HL-60 (cell line): ENCODE measurements at regions not wholly inside any gene's neighbourhood (a gene's known extent, or its start where the extent isn't known, plus 50 kb on each side); places are given as distances from the start of the nearest gene placed in this dataset.

Experiments
- DNase-seq, 2 experiments: peaks; one replicate each; pipeline ENCODE4 v3.0.0-alpha.2; 2010 to 2020; ENCODE audit warnings: low read depth in 1 of 2, low spot score in 1 of 2
- H3K27ac ChIP-seq: fragments of 250-450 bp; sonication (Bioruptor Pico); replicated peaks from 2 replicates; pipeline ENCODE4 v1.5.1; 2020; ENCODE audit warnings: mild to moderate bottlenecking, moderate library complexity
- H3K27me3 ChIP-seq: fragments of 250-450 bp; sonication (Bioruptor Pico); 2 replicates; pipeline ENCODE4 v1.5.1; 2021; ENCODE audit warnings: mild to moderate bottlenecking, moderate library complexity; ENCODE audit not compliant: insufficient read depth, poor library complexity, severe bottlenecking
- H3K4me3 ChIP-seq: replicated peaks from 2 replicates; pipeline ENCODE4 v1.5.1; 2011; ENCODE audit warnings: mild to moderate bottlenecking, control low read depth, low read length; ENCODE audit not compliant: insufficient read depth
- CTCF ChIP-seq: IDR thresholded peaks from one replicate; pipeline ENCODE4 v1.5.1; 2011; ENCODE audit warnings: low read length, control low read depth, inconsistent platforms; ENCODE audit not compliant: insufficient read depth
- GABPA ChIP-seq: IDR thresholded peaks from 2 replicates; pipeline ENCODE4 v1.6.1; 2012; ENCODE audit warnings: low read depth
- POLR2AphosphoS5 ChIP-seq: IDR thresholded peaks from 2 replicates; pipeline ENCODE4 v1.6.1; 2012; ENCODE audit warnings: low read depth
- REST ChIP-seq: IDR thresholded peaks from 2 replicates; pipeline ENCODE4 v1.6.1; 2012; ENCODE audit warnings: low read depth; ENCODE audit not compliant: insufficient replicate concordance
- SPI1 ChIP-seq: IDR thresholded peaks from 2 replicates; pipeline ENCODE4 v1.6.1; 2012; ENCODE audit warnings: low read depth, mild to moderate bottlenecking, borderline replicate concordance

DNA sequence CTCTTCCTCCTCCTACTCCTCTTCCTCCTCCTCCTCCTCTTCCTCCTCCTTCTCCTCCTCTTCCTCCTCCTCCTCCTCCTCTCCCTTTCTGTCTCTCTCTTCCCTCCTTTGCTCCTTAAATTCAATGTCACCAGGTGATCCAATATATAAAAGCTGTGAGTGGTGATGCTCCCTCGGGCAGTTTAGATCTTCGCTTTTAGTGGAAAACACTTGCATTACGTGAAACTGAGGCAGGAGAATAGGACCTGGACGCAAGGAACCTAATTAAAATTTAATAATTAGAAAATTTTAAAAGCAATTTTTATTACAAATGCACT is 279.7 kb downstream of the XXYLT1 start:
- H3K27ac ChIP-seq = no peak overlapping the region
- H3K4me3 ChIP-seq = no peak overlapping the region
- TF ChIP-seq CTCF (no peak), GABPA (no peak), REST (no peak), SPI1 (no peak), POLR2AphosphoS5 (no peak)
- no peak for DNase-seq
- no peaks in the 10 kb centered on the region for H3K27me3 ChIP-seq

GRCh38 chr3:194993896-194994295 is 277.1 kb downstream of the XXYLT1 start:
- no peak for DNase-seq
- H3K27me3 ChIP-seq = no peaks in the 10 kb centered on the region
- no peak overlapping the region for H3K27ac ChIP-seq
- TF ChIP-seq GABPA (no peak), REST (no peak), POLR2AphosphoS5 (no peak), CTCF (no peak)
- H3K4me3 ChIP-seq = no peak overlapping the region

DNA sequence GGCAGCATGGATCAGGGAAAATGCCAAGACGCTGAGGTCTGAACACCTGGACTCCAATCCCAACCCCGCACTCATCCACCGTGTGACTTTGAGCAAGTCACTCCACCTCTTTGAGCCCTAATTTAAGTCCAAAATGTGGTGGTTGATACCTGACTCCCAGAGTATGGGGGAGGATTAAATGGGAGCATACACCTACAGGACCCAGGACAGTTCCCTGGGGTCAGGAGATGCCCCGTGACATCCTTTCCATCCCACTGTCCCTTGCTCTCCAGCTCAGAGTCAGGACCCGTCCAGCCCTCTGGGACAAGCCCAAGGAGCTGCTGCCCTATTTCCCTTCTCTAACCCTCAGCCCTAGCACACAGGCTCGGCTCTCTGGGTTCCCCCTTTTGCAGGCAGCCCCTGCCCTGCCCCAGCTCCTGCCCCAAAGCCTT is 276.4 kb downstream of the XXYLT1 start:
- TF ChIP-seq REST = peak; percentile 60
- no peak for TF ChIP-seq CTCF
- Histone ChIP-seq H3K27ac (no peak overlapping the region), H3K27me3 (no peaks in the 10 kb centered on the region), H3K4me3 (no peak overlapping the region)
- DNase-seq = no peak
